ENCODE measurements at regions not wholly inside any gene's neighbourhood (a gene's known extent, or its start where the extent isn't known, plus 50 kb on each side); places are given as distances from the start of the nearest gene placed in this dataset.
"Not testable (repeated sequence)": the region's sequence is repeated elsewhere in the genome, so short reads cannot be mapped to it uniquely, and the experiment has no call there.

DNA sequence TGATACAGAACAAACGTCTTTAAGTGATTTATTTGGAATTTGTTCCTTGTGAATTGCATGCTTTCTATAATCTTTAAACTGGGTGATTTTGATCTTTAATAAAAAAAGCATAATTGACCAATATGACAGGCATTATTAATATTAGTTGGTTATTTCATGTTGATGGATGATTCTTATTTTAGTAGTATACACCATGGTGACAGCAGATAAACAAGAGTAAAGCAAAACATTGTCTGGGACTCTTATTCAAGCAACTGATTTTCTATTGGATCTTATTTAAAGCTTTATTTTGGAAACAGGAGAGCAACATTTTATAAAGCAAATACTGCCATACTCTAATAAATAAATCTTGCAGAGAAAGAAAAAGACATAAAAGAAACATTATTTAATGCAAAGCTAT, 591.4 kb upstream of the GNPDA2 start:
- DNase-seq (ENCODE audit: low read depth) = no peak
- no peak overlapping the region for H3K4me3 ChIP-seq (ENCODE audit: low read depth, low read length)

DNA sequence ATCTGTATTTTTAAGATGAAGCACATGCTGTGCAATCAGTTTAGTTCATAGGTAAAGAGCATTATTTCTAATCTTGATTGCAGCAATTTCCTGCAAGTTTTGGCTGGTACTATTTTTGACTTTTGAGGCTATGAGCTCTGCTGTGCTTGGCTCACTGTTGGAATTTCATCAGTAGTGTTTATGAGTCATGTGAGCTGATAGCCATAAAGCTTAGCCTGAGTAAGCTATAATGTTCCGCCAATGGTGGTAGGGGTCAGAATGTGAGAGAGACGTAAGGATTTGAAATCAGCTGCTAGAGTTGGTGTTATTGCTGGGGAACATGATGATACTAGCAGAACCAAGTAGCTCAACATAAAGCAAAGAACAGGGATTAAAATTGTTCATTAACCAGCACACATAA, 590.9 kb upstream of the GNPDA2 start:
- DNase-seq (ENCODE audit: low read depth) = peak; percentile 4
- H3K4me3 ChIP-seq (ENCODE audit: low read depth, low read length) = no peak overlapping the region

DNA sequence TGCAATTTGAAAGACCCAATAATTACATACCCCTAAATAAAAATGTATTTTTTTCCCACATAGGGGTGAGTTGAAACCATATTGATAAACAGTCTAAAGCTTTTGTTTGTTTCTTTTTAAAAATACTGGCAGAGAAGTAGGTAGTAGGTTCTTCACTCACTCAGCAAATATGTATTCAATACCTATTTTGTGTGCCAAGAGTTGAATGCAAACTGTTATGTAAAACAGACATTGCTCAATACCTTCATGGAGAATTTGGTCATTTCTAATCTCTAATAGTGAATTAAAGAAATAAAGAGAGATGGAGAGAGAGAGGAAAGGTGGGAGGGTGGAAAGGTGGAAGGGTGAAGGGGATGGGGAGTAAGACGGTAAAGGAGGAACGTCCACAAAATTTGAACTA, 589.9 kb upstream of the GNPDA2 start:
- no peak for DNase-seq (ENCODE audit: low read depth)
- no peak overlapping the region for H3K4me3 ChIP-seq (ENCODE audit: low read depth, low read length)

GRCh38 chr4:45302828-45303227, 576.5 kb upstream of the GNPDA2 start:
- no peak for DNase-seq (ENCODE audit: low read depth)
- H3K4me3 ChIP-seq (ENCODE audit: low read depth, low read length) = no peak overlapping the region

- no peak overlapping the region for H3K4me3 ChIP-seq (ENCODE audit: low read depth, low read length)
- no peak for DNase-seq (ENCODE audit: low read depth)
These were observed 568.1 kb upstream of the GNPDA2 start for GRCh38 chr4:45294464-45294863.

DNA sequence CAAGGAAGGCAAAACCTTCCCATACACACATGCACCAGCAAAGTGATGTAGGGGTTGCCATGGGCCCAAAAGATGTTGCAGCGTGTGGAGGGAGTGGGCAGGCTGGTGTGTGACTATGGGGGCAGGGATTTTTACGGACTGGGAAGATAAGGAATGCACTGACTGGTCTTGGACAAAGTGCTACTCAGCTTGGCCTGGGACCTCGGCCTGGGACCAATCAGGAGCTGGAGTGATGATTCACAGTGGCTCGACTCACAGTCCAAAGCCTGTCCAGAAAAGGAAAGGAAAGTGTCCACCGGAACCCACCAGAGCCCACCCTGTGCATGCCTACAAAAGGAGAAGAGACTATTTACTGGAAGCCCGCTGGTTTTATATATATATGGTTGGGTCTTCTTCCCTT, 567.0 kb upstream of the GNPDA2 start:
- no peak overlapping the region for H3K4me3 ChIP-seq (ENCODE audit: low read depth, low read length)
- DNase-seq (ENCODE audit: low read depth) = no peak

DNA sequence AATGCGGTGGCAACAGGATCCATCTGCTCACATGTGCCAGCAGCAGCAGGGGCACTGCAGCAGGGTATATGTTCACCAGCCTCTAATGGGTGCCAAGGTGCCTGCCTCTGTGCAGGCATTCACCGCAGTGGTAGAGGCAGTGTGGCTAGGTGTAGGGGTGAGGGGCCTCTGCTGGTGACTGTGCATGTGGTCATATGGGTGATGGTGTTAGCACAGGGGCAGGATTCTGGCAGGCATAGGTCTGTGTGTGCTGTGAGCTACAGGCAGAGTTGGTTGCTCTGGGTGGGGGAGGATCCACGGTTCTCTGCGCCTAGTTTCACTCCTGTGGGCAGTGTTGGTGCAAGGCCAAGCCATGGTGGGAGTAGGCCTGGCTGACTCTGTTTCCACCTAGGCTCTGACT, 566.5 kb upstream of the GNPDA2 start:
- no peak overlapping the region for H3K4me3 ChIP-seq (ENCODE audit: low read depth, low read length)
- no peak for DNase-seq (ENCODE audit: low read depth)

- no peak for DNase-seq (ENCODE audit: low read depth)
These were observed 558.2 kb upstream of the GNPDA2 start for GRCh38 chr4:45284400-45285085.

GRCh38 chr4:45283352-45283751, 557.0 kb upstream of the GNPDA2 start:
- no peak overlapping the region for H3K4me3 ChIP-seq (ENCODE audit: low read depth, low read length)
- DNase-seq (ENCODE audit: low read depth) = no peak

More at GRCh38 chr4:45284400-45285085, 558.2 kb upstream of the GNPDA2 start:
- no peak overlapping the region for H3K4me3 ChIP-seq (ENCODE audit: low read depth, low read length)

- DNase-seq (ENCODE audit: low read depth) = no peak
These were observed 553.8 kb upstream of the GNPDA2 start for GRCh38 chr4:45280121-45280520.

DNA sequence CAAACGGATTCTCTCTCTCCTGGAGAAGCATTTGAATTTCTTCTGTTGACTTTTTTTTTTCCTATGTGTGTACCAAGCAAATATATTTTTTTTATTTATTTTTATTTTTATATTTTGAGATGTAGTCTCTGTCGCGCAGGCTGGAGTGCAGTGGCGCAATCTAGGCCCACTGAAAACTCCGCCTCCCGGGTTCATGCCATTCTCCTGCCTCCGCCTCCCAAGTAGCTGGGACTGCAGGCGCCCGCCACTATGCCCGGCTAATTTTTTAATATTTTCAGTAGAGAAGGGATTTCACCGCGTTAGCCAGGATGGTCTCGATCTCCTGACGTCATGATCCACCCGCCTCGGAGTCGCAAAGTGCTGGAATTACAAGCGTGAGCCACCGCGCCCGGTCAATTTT, 549.5 kb upstream of the GNPDA2 start:
- DNase-seq (ENCODE audit: low read depth) = no peak
- no peak overlapping the region for H3K4me3 ChIP-seq (ENCODE audit: low read depth, low read length)

More at GRCh38 chr4:45280121-45280520, 553.8 kb upstream of the GNPDA2 start:
- H3K4me3 ChIP-seq (ENCODE audit: low read depth, low read length) = no peak overlapping the region

DNA sequence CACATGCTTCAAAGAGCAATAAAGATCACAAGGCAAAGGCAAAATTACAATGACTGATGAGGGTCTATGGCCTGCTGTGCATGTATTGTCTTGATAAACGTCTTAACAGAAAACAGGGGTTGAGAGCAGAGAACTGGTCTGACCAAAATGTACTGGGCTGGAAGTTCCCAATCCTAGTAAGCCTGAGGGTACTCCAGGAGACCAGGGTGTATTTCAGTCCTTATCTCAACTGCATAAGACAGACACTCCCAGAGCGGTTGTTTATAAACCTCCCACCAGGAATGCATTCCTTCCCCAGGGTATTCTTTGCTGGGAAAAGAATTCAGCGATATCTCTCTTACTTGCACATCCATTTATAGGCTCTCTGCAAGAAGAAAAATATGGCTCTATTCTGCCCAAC, 521.8 kb upstream of the GNPDA2 start:
- H3K4me3 ChIP-seq (ENCODE audit: low read depth, low read length); DNase-seq (ENCODE audit: low read depth): not testable (repeated sequence)

- no peak for DNase-seq (ENCODE audit: low read depth)
- no peak overlapping the region for H3K4me3 ChIP-seq (ENCODE audit: low read depth, low read length)
These were observed 515.6 kb upstream of the GNPDA2 start for GRCh38 chr4:45241976-45242375.

- DNase-seq (ENCODE audit: low read depth) = no peak
- H3K4me3 ChIP-seq (ENCODE audit: low read depth, low read length) = no peak overlapping the region
These were observed 502.9 kb upstream of the GNPDA2 start for GRCh38 chr4:45229206-45229605.

DNA sequence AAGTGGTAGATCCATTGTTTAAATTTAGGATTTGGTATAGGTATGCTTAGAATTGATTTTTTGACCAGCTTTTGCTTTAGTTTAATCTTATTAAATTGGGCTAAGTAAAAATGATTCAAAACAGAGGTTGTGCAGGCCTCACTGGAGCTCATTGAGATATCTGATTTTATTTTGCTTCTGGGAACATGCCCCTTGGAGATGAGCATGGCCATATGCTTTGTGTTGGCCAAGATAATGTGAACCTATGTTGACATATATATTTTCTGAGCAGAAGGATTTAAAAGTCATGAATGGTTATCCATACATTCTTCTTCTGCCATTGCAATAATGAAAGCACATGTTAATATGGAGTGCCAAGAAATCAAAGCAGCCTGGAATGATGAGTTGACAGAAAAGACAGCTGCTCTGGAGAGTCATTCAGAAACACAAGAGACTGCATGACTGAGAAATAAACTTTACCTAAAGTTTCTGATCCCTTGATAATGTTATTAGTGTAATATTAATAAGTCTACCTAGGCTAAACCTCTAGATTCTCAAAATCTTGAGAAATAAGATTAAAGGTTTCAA, 489.7 kb upstream of the GNPDA2 start:
- no peak overlapping the region for H3K4me3 ChIP-seq (ENCODE audit: low read depth, low read length)
- no peak for DNase-seq (ENCODE audit: low read depth)

DNA sequence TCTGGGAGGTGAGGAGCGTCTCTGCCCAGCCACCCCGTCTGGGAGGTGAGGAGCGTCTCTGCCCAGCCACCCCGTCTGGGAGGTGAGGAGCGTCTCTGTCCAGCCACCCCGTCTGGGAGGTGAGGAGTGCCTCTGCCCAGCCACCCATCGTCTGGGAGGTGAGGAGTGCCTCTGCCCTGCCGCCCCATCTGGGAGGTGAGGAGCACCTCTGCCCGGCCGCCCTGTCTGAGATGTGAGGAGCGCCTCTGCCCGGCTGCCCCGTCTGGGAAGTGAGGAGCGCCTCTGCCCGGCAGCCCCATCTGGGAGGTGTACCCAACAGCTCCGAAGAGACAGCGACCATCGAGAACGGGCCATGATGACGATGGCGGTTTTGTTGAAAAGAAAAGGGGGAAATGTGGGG, 482.1 kb upstream of the GNPDA2 start:
- not testable (repeated sequence) for DNase-seq (ENCODE audit: low read depth); H3K4me3 ChIP-seq (ENCODE audit: low read depth, low read length)

DNA sequence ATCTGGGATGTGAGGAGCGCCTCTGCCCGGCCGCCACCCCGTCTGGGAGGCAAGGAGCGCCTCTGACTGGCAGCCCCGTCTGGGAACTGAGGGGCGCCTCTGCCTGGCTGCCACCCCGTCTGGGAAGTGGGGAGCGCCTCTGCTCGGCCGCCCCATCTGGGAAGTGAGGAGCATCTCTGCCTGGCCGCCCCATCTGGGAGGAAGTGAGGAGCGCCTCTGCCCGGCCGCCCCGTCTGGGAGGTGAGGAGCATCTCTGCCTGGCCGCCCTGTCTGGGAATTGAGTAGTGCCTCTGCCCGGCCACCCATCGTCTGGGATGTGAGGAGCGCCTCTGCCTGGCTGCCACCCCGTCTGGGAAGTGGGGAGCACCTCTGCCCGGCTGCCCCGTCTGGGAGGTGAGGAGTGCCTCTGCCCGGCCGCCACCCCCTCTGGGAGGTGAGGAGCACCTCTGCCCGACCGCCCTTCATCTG, 481.5 kb upstream of the GNPDA2 start:
- not testable (repeated sequence) for DNase-seq (ENCODE audit: low read depth); H3K4me3 ChIP-seq (ENCODE audit: low read depth, low read length)

GRCh38 chr4:45207241-45207863, 481.0 kb upstream of the GNPDA2 start:
- H3K4me3 ChIP-seq (ENCODE audit: low read depth, low read length); DNase-seq (ENCODE audit: low read depth): not testable (repeated sequence)

DNA sequence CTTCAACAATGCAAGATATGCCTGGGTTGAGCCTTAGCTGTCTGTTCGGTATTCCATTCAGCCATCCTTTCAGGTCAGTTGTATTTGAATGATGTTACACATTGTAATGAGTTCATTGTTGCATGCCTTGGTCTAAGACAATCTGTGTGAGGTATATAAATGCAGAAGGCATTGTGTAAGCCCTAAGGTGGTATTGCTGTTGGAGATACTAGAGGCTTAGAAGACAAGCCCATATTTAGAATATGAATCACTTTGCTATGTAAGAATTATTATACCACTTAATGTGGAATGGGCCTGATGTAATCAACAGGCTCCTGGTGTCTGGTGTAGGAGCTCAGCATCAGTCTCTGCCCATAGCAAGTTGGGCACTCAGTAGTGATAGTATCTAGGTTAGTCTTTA, 473.4 kb upstream of the GNPDA2 start:
- DNase-seq (ENCODE audit: low read depth) = no peak
- no peak overlapping the region for H3K4me3 ChIP-seq (ENCODE audit: low read depth, low read length)

DNA sequence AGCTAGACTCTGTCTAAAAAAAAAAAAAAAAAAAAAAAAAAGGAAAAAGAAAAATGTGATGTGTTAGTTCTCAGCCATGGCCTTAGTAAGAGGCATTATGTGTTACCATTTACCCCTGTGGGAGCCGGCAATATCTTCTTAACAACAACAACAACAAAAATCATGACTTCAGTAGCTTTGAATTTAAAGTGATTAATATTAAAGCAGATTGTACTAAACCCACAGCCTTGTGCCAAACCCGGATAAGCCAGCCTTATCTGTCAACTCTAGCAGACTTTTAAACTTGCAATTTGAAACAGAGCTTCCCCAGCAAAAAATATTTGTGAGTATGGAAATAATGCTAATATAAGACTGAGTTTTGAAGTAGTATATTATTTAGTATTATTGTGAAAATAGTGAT, 462.1 kb upstream of the GNPDA2 start:
- DNase-seq (ENCODE audit: low read depth) = no peak
- no peak overlapping the region for H3K4me3 ChIP-seq (ENCODE audit: low read depth, low read length)

- no peak for DNase-seq (ENCODE audit: low read depth)
- H3K4me3 ChIP-seq (ENCODE audit: low read depth, low read length) = no peak overlapping the region
These were observed 459.9 kb upstream of the GNPDA2 start for GRCh38 chr4:45186249-45186648.

All from skeletal muscle cell (primary cell).